GM21717 (cell line): ENCODE measurements at regions not wholly inside any gene's neighbourhood (a gene's known extent, or its start where the extent isn't known, plus 50 kb on each side); places are given as distances from the start of the nearest gene placed in this dataset.

ENCODE experiments used
- ATAC-seq: cut with Tn5 transposase; IDR thresholded peaks from one replicate; pipeline ENCODE4 v1.9.1; 2021; ENCODE audit warnings: mild to moderate bottlenecking, moderate library complexity; ENCODE audit not compliant: unreplicated experiment

- no peak for ATAC-seq
Observed at GRCh38 chr3:182243625-182244024, 531.9 kb downstream of the SOX2 start.

DNA sequence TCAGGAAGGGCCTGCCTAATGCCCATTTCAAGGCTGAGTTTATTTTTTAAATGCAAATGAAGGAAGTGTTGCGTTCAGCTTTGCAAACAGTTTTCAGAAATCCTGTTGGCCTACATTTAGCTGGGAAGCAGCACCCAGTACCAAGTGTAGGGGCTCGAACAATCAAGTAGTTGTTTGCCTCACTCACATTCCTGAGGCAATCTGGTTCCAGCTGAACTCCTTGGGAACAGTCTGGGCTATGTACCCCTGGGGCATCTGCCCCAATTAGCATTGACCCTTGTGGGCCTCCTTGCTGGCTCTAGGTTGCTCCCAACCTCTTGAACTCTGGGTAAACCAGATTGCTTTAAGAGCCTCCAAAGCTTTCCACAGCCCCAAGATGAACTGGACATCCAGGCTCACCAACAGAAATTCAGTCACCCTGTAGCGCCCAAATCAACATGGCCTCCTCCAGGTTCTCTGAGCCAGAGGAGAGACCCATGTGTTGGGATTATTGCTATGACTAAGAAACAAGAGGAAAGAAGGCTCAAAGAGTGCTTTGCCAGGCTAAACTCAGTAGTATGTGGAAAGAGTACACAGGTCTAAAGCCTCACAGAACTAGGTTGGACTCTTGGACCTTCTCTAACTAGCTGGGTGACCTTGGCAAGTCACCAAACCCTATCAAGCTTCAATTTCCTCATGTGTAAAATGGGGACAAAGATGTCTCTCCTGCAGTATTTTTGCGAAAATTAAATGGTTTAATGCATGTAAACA is 532.7 kb downstream of the SOX2 start:
- ATAC-seq, result no peak

DNA sequence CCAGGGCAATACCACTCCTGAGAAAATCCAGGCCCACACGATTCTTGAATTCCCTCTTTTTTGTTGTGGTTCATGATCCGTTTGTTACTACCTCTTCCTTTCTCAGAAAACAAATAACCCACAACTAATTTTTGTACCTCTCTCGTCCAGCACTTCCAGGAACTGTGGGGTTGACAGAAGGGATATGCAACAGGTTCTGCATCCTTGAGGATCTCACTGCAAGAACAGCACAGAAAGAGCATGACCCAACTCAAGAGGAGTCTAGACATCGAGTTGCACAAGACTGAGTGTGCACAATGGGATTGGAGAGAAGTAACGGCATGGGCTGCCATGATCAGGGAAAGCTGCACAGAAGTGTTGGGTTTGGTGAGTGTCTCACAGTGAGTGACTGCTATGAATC is 533.3 kb downstream of the SOX2 start:
- no peak for ATAC-seq

- no peak for ATAC-seq
Observed at GRCh38 chr3:182246870-182247269, 535.1 kb downstream of the SOX2 start.

DNA sequence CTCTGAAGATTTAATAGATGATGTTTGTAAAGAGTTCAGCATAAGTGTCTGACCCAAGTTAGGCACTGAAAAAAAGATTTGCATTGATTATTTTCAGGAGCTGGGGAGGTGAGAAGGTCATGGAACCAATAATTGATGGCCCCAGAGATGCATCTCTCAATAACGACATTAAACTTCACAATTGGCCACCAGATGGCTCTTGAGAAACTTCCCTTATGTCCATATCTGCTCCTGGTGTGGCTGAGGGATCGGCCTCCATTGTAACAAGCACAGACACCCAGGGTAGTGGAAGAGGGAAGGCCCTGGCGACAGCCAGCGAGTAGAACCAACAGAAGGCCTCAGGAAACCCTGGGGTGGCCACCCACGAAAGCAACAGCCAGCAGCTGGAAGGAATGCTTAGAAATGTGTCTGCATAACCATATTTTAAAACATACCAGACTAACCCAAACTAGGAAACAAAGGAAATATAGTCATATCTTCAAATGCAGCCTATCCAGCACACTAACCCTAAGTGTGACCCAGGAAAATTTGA is 536.7 kb downstream of the SOX2 start:
- no peak for ATAC-seq

GRCh38 chr3:182252802-182253201 is 540.5 kb upstream of the ATP11B start:
- no peak for ATAC-seq

DNA sequence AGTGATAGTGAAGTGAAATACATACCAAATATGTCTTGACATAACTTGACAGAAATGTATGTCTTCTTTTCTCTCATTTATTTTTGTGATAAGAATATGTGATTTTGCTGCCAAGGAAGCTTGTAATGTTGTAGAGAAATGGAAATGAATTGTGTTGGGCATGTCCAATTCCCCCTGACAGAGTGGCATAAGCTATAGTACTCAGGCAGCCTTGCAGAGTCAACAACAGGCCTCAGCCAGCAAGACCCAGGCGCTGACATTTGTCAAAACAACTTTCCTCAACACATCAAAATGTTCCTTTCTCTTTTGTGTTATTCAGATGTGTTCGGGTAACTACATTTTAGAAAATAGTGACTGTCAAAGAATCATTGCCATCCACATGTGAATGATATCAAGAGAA is 538.1 kb upstream of the ATP11B start:
- ATAC-seq, result no peak

DNA sequence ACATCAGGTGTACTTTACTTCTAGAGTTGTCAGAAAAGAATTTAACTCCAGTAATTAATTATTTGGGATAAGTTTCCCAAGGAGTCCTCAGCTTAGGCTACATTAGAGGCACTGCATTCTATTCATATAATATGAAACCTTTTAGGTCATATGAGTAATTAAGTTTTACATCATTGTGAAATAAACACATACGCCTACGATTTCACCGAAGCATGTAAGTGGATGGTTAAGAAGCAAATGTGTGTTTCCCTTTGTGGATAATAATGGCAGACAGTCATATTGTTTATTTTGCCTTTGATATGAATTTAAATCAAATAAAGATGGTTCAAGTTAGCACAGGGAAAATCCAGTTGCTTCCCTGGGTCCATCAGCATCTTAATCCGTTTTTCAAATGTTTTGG is 535.9 kb upstream of the ATP11B start:
- no peak for ATAC-seq

DNA sequence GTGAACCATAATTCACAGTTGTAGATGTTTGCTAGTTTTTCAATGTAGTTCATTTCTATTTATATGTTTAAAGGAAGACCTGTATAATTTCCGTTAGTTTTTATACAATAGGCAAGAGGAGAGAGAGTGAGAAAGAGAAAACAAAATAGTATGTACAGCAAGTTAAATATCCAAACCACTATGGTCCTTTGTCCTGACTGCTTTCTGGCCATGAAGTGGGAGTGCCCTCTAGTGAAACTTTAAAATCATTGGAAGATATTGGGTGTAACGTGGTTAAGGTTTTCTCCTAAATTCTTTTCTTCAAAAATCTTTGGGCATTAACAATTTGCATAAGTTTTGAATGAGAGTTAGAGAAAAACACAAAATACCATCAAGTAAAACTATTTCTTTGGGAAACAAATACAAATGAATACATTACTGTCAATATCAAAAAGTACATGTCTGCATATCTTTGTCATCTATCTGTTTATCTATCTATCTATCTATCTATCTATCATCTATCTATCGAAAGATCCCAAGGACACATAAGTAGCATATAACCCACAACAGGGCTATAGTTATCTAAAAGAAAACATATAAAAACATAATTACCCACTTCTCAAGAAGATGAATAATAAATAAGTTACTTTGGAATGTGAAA is 534.6 kb upstream of the ATP11B start:
- no peak for ATAC-seq

DNA sequence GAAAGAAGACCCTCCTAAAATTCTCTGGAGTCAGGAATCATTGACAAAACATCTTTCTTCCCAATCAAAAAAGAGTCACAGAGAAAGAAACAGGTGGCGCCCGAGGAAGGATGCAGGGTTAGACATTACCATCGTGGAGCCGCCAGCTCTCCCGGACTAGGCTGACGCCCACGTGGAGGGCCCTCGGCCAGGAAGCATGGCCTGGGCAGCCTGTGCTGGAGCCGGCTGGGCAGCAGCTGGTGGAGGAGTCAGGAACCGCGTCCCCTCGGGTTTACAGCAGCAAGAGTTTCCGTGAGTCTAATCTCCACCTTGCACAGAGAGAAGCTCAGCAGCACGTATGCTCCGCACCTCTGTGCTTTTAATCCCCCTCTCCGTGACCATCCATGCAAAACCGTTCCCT is 533.7 kb upstream of the ATP11B start:
- ATAC-seq, result no peak

GRCh38 chr3:182261041-182261440 is 532.3 kb upstream of the ATP11B start:
- ATAC-seq, result no peak

- no peak for ATAC-seq
Observed at GRCh38 chr3:182268711-182269110, 524.6 kb upstream of the ATP11B start.

GRCh38 chr3:182276512-182276911 is 516.8 kb upstream of the ATP11B start:
- no peak for ATAC-seq

DNA sequence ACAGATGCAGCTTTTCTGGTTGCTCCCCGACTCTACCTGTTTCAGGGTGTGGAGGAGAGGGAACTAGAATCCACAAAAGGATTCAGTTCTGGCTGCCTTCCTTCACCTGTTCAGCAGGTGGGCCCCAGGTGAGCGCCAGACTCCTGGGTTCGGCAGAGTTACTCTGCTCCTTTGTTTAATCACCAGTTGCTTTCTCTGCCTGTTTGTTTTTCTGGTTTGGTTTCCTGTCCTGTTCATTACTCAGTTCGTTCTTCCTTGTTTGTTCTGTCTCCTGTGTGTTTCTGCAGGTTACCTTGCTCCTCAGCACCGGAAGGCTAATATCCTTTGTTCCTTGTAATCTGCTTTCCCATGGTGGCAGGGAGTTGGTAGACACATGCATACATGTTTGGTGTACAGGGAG is 508.5 kb upstream of the ATP11B start:
- ATAC-seq, result no peak

DNA sequence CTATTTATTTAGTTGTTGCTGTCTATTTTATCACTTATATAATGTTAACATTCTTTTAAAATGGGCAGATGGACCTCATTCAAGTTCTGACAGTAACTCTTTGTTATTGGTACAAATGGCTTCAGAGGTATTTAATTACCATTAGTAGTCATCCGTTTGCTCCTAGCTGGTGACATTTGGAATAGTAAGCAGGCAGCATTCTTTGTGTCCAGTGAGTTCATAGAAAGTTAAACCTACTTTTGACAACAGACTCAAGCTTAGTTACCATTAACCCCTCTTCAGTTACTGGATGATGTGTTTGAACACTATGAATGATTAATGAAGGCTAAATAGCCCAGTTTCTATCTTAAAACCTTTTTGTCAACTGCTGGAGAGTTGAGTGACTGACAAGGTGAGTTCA is 500.7 kb upstream of the ATP11B start:
- no peak for ATAC-seq

DNA sequence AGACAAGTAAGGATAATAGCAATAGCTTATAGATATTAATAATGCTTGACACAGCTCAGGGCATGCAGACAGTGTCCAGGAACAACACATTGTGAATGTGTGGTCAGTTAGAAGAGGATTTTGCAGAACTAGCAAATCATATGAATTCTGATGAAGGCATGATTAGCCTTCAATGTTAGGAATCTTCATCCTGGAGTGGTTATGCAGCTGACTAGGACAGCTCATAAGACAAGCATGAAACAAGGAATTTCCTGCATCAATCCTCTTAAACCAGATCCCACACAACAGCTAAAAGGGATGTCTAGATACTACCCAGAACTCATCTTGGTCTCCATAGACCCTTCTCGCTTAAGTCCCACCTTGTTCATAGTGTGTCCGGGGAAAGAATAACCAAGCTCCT is 499.0 kb upstream of the ATP11B start:
- ATAC-seq, result no peak

DNA sequence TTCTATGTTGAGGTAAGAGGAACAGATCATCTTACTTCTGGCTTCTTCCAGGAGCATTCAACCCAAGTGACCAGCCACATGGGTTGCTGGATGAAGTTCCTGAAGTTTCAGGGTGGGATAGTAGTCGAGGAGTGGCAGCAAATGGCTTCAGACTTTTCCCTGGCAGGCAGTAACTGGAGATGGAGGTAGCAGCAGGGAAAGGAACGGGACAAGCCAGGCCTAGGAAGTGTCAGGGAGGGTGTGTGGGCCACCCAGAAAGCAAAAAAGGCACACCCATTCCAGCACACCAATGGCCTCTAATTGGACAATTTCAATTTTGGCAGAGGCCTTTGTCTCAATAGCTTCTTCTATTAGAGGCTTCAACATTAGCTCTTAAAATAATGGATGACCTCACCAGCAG is 498.6 kb upstream of the ATP11B start:
- ATAC-seq, result no peak

DNA sequence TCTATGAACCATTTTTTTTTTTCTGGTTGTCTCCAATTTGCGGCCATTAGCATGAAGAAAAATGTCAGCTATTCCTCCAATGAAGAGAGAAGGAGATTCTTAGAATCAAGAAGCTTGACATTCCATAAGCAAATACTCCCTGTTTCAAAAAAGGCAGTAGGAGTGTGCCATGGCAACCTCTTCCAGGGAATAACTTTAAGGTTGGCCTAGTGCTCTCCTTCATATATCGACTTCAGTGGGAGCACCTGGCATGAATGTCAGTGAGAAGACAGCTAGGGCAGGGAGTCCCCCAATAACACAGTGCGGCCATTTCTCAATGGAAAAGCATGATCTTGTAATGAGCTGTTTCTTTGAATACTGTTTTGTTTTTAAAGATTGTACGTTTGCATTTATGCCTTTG is 493.0 kb upstream of the ATP11B start:
- no peak for ATAC-seq

DNA sequence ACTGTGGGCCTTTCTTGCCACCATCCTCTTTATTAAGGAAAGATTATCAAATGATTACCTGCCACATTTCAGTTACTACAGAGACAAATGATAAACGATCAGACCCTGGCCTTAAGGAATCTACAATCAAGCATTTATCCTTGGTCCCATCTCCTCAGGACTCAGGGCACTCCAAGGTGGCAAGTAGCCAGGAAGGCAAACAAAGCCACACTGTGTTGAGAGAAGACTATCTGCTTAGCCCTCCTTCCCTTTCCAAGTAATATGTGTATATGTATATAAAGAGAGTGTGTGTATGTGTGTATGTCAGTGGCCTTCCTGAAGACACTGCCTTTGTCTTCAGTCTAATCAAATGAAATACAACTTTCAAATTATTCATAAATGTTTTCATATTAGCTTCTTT is 490.1 kb upstream of the ATP11B start:
- ATAC-seq, result no peak

GRCh38 chr3:182305881-182306665 is 487.2 kb upstream of the ATP11B start:
- ATAC-seq, result no peak

- no peak for ATAC-seq
Observed at GRCh38 chr3:182308328-182308727, 485.0 kb upstream of the ATP11B start.

DNA sequence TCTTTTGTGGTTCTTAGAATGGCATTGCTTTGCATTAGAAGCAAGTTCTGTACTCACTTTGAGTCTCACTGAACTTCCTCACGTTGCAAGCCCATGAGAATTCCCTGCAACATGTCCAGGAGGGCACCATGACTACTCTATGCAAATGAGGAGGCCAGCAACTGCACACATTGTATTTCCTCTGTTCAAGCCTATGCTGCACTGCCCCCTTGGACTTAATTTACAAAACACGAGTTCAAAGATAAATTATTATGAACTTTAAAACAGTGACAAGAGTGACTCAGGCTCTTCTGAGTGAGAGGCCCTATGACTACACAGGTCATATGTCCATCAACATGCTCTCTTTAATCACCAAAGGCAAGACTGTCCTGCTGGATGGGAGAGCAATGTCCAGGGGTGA is 484.2 kb upstream of the ATP11B start:
- ATAC-seq, result no peak
